Activated CD8-positive, alpha-beta memory T cell treated with anti-CD3 and anti-CD28 coated beads for 36 hours (primary cell): ENCODE measurements at regions not wholly inside any gene's neighbourhood (a gene's known extent, or its start where the extent isn't known, plus 50 kb on each side); places are given as distances from the start of the nearest gene placed in this dataset.
"Not testable (repeated sequence)": the region's sequence is repeated elsewhere in the genome, so short reads cannot be mapped to it uniquely, and the experiment has no call there.

Experiments
- CTCF ChIA-PET: fragments of 350-600 bp; sonication (Branson Sonifier 250); formaldehyde crosslinking; loops from one replicate; lab custom pipeline; 2021; ENCODE audit warnings: antibody characterized with exemption; lab: Charles Lee
- POLR2A ChIA-PET: fragments of 350-600 bp; sonication (Branson Sonifier 250); formaldehyde crosslinking; loops from one replicate; lab custom pipeline; 2021; ENCODE audit warnings: antibody characterized with exemption; lab: Charles Lee

GRCh38 chr1:221557013-221557412 lies 184.9 kb downstream of the DUSP10 start:
- ChIA-PET POLR2A (no interaction called here), CTCF (no interaction called here)

- CTCF ChIA-PET, result no interaction called here
- POLR2A ChIA-PET, result no interaction called here
Measured at GRCh38 chr1:221558396-221558795, 183.5 kb downstream of the DUSP10 start.

GRCh38 chr1:221559911-221560310 lies 182.0 kb downstream of the DUSP10 start:
- CTCF ChIA-PET, result no interaction called here
- POLR2A ChIA-PET, result no interaction called here

GRCh38 chr1:221562542-221563475 lies 179.1 kb downstream of the DUSP10 start:
- ChIA-PET POLR2A (no interaction called here), CTCF (no interaction called here)

GRCh38 chr1:221563476-221563921 lies 178.4 kb downstream of the DUSP10 start:
- POLR2A ChIA-PET, result no interaction called here
- CTCF ChIA-PET, result no interaction called here

GRCh38 chr1:221564891-221565290 lies 177.0 kb downstream of the DUSP10 start:
- POLR2A ChIA-PET, result no interaction called here
- CTCF ChIA-PET, result no interaction called here

- POLR2A ChIA-PET, result no interaction called here
- CTCF ChIA-PET, result no interaction called here
Measured at GRCh38 chr1:221565711-221566110, 176.2 kb downstream of the DUSP10 start.

GRCh38 chr1:221567859-221568507 lies 173.9 kb downstream of the DUSP10 start:
- ChIA-PET POLR2A (no interaction called here), CTCF (no interaction called here)

- ChIA-PET POLR2A (interaction anchor here (0.6 kb wide), 1 partner anchor 965 kb away, joined by 3 read pairs; no protein-coding TSS in a partner anchor), CTCF (no interaction called here)
Measured at GRCh38 chr1:221573756-221574155, 168.1 kb downstream of the DUSP10 start.

GRCh38 chr1:221574529-221574928 lies 167.4 kb downstream of the DUSP10 start:
- ChIA-PET CTCF (no interaction called here), POLR2A (no interaction called here)

GRCh38 chr1:221575605-221576004 lies 166.3 kb downstream of the DUSP10 start:
- CTCF ChIA-PET, result no interaction called here

GRCh38 chr1:221576268-221576667 lies 165.6 kb downstream of the DUSP10 start:
- CTCF ChIA-PET, result interaction anchor here (0.7 kb wide), 1 partner anchor 25 kb away, joined by 3 read pairs; no protein-coding TSS in a partner anchor

More at GRCh38 chr1:221575605-221576004, 166.3 kb downstream of the DUSP10 start:
- POLR2A ChIA-PET, result no interaction called here

GRCh38 chr1:221583465-221583864 lies 158.4 kb downstream of the DUSP10 start:
- POLR2A ChIA-PET, result no interaction called here

More at GRCh38 chr1:221576268-221576667, 165.6 kb downstream of the DUSP10 start:
- POLR2A ChIA-PET, result no interaction called here

GRCh38 chr1:221587013-221587412 lies 154.9 kb downstream of the DUSP10 start:
- POLR2A ChIA-PET, result not testable (repeated sequence)

More at GRCh38 chr1:221583465-221583864, 158.4 kb downstream of the DUSP10 start:
- CTCF ChIA-PET, result no interaction called here

GRCh38 chr1:221591250-221591649 lies 150.6 kb downstream of the DUSP10 start:
- POLR2A ChIA-PET, CTCF ChIA-PET: not testable (repeated sequence)

More at GRCh38 chr1:221587013-221587412, 154.9 kb downstream of the DUSP10 start:
- CTCF ChIA-PET, result not testable (repeated sequence)

- POLR2A ChIA-PET, result no interaction called here
- CTCF ChIA-PET, result no interaction called here
Measured at GRCh38 chr1:221594576-221594975, 147.3 kb downstream of the DUSP10 start.

GRCh38 chr1:221598122-221598521 lies 143.8 kb downstream of the DUSP10 start:
- ChIA-PET CTCF (no interaction called here), POLR2A (no interaction called here)

GRCh38 chr1:221601166-221601565 lies 140.7 kb downstream of the DUSP10 start:
- ChIA-PET POLR2A (no interaction called here), CTCF (interaction anchor here (0.6 kb wide), 1 partner anchor 24 kb away, joined by 3 read pairs; no protein-coding TSS in a partner anchor)

GRCh38 chr1:221602830-221603229 lies 139.1 kb downstream of the DUSP10 start:
- POLR2A ChIA-PET, result no interaction called here
- CTCF ChIA-PET, result no interaction called here

GRCh38 chr1:221604390-221604789 lies 137.5 kb downstream of the DUSP10 start:
- CTCF ChIA-PET, result not testable (repeated sequence)

More at GRCh38 chr1:221604390-221604789, 137.5 kb downstream of the DUSP10 start:
- POLR2A ChIA-PET, result not testable (repeated sequence)
